ENCODE measurements at regions not wholly inside any gene's neighbourhood (a gene's known extent, or its start where the extent isn't known, plus 50 kb on each side); places are given as distances from the start of the nearest gene placed in this dataset.
A peak's percentile ranks its signal among the peaks of the same experiment; 100 is the strongest.

DNA sequence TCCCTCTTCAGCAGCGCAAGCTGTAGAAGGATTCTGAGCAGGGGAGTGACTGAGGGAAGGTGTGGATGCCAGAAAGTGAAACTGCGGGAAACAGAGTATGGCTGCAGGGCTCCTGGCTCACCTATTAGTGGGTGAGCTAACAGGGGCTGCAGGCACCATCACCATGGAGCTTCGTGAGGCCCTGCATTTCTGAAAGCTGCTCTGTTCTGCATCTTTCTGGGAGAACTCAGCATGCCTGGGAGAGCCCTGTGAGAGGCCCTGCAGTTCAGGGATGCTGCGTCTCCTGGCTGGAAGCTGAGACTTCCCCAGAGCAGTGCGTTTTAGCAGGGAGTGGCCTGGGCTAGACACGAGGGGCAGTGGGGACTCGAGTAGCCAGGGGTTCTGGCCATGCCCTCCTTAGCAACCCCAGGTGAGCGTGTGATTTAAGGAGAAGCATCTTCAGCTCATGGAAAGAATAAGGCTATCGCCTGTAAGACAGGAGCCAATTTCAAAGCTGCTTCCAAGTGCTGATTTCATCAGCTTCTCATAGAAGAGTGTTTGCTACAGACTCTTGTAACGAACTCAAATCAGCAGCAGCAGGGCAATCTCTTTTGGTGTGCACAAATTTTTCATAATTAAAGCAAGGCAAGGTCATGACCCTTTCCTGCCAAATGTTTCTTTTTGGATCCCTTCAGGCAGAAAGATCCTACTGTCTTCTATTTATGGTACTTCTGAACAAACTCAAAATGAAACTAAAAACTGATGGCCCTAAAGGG, 293.6 kb upstream of the ZNF32 start:
- ChIA-PET POLR2A (no interaction called here), CTCF (interaction anchor here (1.1 to 1.2 kb wide), 2 partner anchors 252 to 270 kb away, joined by 3 to 5 read pairs; no protein-coding TSS in a partner anchor)
- H3K4me3 ChIP-seq (ENCODE audit: low read depth, low read length): no peak overlapping the region
- TF ChIP-seq, protein P1, sequence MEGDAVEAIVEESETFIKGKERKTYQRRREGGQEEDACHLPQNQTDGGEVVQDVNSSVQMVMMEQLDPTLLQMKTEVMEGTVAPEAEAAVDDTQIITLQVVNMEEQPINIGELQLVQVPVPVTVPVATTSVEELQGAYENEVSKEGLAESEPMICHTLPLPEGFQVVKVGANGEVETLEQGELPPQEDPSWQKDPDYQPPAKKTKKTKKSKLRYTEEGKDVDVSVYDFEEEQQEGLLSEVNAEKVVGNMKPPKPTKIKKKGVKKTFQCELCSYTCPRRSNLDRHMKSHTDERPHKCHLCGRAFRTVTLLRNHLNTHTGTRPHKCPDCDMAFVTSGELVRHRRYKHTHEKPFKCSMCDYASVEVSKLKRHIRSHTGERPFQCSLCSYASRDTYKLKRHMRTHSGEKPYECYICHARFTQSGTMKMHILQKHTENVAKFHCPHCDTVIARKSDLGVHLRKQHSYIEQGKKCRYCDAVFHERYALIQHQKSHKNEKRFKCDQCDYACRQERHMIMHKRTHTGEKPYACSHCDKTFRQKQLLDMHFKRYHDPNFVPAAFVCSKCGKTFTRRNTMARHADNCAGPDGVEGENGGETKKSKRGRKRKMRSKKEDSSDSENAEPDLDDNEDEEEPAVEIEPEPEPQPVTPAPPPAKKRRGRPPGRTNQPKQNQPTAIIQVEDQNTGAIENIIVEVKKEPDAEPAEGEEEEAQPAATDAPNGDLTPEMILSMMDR (IDR thresholded peaks at IDR 0.05; ENCODE audit: low read depth, low read length): no peak
- peak overlapping the region; percentile 11 for H3K27ac ChIP-seq (ENCODE audit: low read depth, low read length)
- no peak for DNase-seq (ENCODE audit: low read depth, low spot score)
- peaks cover 3% of the 10 kb centered on the region; the same call in 1 of the 2 replicates for H3K9me3 ChIP-seq (ENCODE audit: control insufficient read depth, insufficient read depth, low read length)
- H3K27me3 ChIP-seq (ENCODE audit: control insufficient read depth, insufficient read depth, low read length): no peaks in the 10 kb centered on the region

GRCh38 chr10:43940898-43941837, 292.5 kb upstream of the ZNF32 start:
- DNase-seq (ENCODE audit: low read depth, low spot score): no peak
- Histone ChIP-seq H3K9me3 (ENCODE audit: control insufficient read depth, insufficient read depth, low read length) (peaks cover 3% of the 10 kb centered on the region; the same call in 1 of the 2 replicates), H3K27ac (ENCODE audit: low read depth, low read length) (no peak overlapping the region), H3K4me3 (ENCODE audit: low read depth, low read length) (no peak overlapping the region), H3K27me3 (ENCODE audit: control insufficient read depth, insufficient read depth, low read length) (no peaks in the 10 kb centered on the region)
- TF ChIP-seq, protein P1 (IDR thresholded peaks at IDR 0.05; ENCODE audit: low read depth, low read length): no peak
- ChIA-PET POLR2A (interaction anchor here (1.2 kb wide), 1 partner anchor 136 kb away, joined by 3 read pairs; no protein-coding TSS in a partner anchor), CTCF (interaction anchor here (0.7 to 2.6 kb wide), 2 partner anchors 40 to 252 kb away, joined by 4 to 7 read pairs; no protein-coding TSS in a partner anchor)

DNA sequence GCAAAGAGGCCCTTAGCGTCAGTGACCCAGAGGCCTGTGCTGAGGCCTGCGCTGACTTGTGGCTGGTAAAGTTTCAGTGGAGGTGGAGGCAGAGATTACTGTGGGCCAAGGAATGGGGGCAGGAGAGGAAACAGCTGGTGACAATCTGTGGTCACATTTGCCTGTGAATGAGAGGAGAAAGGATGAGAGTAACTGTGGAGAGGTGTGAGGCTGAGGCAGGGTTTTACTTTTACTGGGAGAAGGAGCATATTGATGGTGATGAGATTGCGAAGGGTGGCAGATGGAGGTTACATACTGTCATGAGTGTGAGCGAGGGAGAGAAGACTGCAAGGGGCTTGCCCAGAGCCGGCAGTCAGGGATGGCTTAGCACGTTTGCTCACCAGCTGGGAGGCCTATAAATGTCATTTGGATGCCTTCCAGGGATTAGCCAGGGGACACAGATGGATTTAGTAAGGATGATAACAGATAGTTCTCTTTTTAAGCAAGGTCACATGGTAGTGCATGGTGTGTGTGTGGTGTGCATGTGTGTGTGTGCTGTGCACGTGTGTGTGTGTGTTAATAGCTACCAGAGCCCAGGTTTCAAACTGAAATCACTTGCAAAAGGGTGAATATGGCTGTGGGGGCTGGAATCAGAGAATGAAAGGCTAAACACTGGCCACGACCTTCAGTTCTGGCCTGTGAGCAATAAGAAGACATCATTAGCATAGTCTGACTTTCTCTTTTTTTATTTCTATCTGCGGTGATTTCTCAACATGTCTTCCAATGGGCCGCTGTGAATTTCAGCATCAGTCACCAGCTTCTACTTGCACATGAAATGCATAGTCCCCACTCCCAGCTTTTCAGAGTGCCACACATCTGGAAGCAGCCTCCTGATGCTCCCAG, 291.5 kb upstream of the ZNF32 start:
- ChIA-PET CTCF (interaction anchor here (0.7 to 2.6 kb wide), 2 partner anchors 39 to 251 kb away, joined by 4 to 7 read pairs; no protein-coding TSS in a partner anchor), POLR2A (interaction anchor here (1.2 kb wide), 1 partner anchor 135 kb away, joined by 3 read pairs; no protein-coding TSS in a partner anchor)
- peak; percentile 2 for DNase-seq (ENCODE audit: low read depth, low spot score)

DNA sequence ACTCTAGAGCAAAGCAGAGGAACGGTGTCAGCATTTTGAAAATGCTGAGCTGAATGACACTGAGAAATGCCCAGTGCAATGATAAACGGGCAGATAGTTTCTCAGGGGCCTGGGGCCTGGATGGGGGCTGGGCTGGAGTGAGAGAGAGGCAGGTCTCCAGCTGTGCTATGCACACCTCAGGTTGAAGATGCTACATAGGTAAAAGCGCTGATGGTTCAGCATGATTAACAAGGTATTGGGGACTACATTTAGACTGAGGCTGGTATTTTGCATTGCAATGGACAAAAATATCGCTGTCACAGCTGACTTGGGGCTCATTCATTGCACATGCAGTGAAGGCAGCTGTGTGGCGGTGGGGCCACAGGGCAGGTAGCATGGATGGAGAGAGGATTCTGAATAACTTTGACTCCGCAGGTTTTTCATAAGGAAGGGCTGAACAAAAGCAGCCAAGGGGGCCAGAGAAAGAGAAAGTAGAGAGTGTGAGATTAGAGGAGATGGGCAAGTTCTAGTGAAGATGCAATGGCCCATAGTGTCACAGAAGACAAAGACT, 290.8 kb upstream of the ZNF32 start:
- Histone ChIP-seq H3K27ac (ENCODE audit: low read depth, low read length) (no peak overlapping the region), H3K27me3 (ENCODE audit: control insufficient read depth, insufficient read depth, low read length) (no peaks in the 10 kb centered on the region), H3K4me3 (ENCODE audit: low read depth, low read length) (no peak overlapping the region), H3K9me3 (ENCODE audit: control insufficient read depth, insufficient read depth, low read length) (peaks cover 3% of the 10 kb centered on the region; the same call in 1 of the 2 replicates)
- ChIA-PET CTCF (interaction anchor here (2.6 kb wide), 1 partner anchor 250 kb away, joined by 7 read pairs; no protein-coding TSS in a partner anchor), POLR2A (no interaction called here)
- TF ChIP-seq, protein P1 (IDR thresholded peaks at IDR 0.05; ENCODE audit: low read depth, low read length): no peak
- no peak for DNase-seq (ENCODE audit: low read depth, low spot score)

More for the DNA sequence above, 291.5 kb upstream of the ZNF32 start:
- Histone ChIP-seq H3K9me3 (ENCODE audit: control insufficient read depth, insufficient read depth, low read length) (peaks cover 3% of the 10 kb centered on the region; the same call in 1 of the 2 replicates), H3K27ac (ENCODE audit: low read depth, low read length) (no peak overlapping the region), H3K27me3 (ENCODE audit: control insufficient read depth, insufficient read depth, low read length) (no peaks in the 10 kb centered on the region), H3K4me3 (ENCODE audit: low read depth, low read length) (no peak overlapping the region)
- TF ChIP-seq, protein P1 (IDR thresholded peaks at IDR 0.05; ENCODE audit: low read depth, low read length): no peak
